SJSA1 (cell line): ENCODE measurements at regions not wholly inside any gene's neighbourhood (a gene's known extent, or its start where the extent isn't known, plus 50 kb on each side); places are given as distances from the start of the nearest gene placed in this dataset.
"Not testable (repeated sequence)": the region's sequence is repeated elsewhere in the genome, so short reads cannot be mapped to it uniquely, and the experiment has no call there.

ENCODE experiments used
- DNase-seq, 2 experiments: peaks; one replicate each; pipeline ENCODE4 v3.0.0-alpha.2; 2015 to 2020; ENCODE audit warnings: low spot score in 2 of 2, low read depth in 1 of 2
- H3K27ac ChIP-seq: fragments of 250-450 bp; sonication (Bioruptor Pico); 2 replicates; pipeline ENCODE4 v1.5.1; 2020; ENCODE audit warnings: mild to moderate bottlenecking, moderate library complexity
- H3K27me3 ChIP-seq: fragments of 250-450 bp; sonication (Bioruptor Pico); replicated peaks from 2 replicates; pipeline ENCODE4 v1.5.1; 2020; ENCODE audit warnings: mild to moderate bottlenecking, moderate library complexity
- H3K36me3 ChIP-seq: fragments of 250-450 bp; sonication (Bioruptor Pico); 2 replicates; pipeline ENCODE4 v1.5.1; 2020; ENCODE audit warnings: mild to moderate bottlenecking
- H3K4me1 ChIP-seq: fragments of 250-450 bp; sonication (Bioruptor Pico); replicated peaks from 2 replicates; pipeline ENCODE4 v1.6.1; 2021; ENCODE audit warnings: mild to moderate bottlenecking
- H3K4me3 ChIP-seq: fragments of 250-450 bp; sonication (Bioruptor Pico); 2 replicates; pipeline ENCODE4 v1.5.1; 2020; ENCODE audit warnings: mild to moderate bottlenecking
- H3K9me3 ChIP-seq: fragments of 250-450 bp; sonication (Bioruptor Pico); replicated peaks from 2 replicates; pipeline ENCODE4 v1.5.1; 2020; ENCODE audit warnings: mild to moderate bottlenecking

DNA sequence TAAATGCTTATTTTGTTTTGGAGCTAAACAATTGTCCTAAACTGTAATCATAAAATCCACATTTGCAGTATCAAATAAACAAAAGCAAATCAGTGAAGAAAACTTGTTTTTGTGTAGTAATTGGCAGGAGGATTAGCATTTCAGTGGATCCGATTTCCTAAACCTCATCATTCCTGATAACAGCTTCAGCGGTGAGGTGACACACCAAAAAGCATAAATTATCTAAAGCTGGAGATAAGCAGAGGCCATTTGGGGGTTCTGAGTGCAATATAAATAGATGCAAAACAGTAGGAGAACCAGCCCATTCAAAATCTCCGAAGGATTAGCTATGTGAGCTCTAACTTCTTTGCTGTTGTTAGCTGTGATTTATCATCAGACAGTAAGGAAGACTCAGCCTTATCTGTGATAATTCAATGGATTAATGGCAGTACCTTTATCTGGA is 235.8 kb downstream of the EPHA7 start:
- Histone ChIP-seq H3K4me3 (no peak overlapping the region), H3K9me3 (no peaks in the 10 kb centered on the region), H3K36me3 (no peaks in the 10 kb centered on the region), H3K4me1 (no peaks in the 10 kb centered on the region), H3K27me3 (no peaks in the 10 kb centered on the region), H3K27ac (no peak overlapping the region)
- DNase-seq = no peak

DNA sequence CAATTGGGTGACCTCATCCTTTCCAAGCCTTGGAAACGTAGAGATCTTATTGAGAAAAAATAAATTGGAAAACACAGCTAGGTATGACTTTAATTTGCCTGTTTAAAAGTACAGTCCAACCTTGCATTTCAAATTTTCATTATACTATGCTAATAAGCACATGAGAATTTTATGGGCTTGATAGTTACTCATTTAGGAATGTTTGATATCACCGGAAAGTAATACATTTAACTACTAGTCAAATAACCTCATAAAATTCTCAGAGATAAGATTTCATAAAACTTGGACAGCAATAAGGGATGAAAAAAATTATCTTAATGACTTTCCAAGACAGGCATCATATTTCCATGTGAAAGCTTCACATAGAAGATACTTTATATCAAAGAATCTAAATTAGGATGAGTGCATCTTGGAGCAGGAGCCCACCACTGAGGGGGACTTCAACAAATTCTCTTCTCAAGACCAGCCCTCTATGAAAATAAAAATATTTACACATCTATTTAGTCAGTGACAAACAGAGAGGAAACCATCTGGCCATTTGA is 236.3 kb downstream of the EPHA7 start:
- no peak for DNase-seq
- no peaks in the 10 kb centered on the region for H3K4me1 ChIP-seq
- no peaks in the 10 kb centered on the region for H3K27me3 ChIP-seq
- no peaks in the 10 kb centered on the region for H3K9me3 ChIP-seq
- H3K36me3 ChIP-seq = no peaks in the 10 kb centered on the region
- H3K27ac ChIP-seq = no peak overlapping the region
- no peak overlapping the region for H3K4me3 ChIP-seq

DNA sequence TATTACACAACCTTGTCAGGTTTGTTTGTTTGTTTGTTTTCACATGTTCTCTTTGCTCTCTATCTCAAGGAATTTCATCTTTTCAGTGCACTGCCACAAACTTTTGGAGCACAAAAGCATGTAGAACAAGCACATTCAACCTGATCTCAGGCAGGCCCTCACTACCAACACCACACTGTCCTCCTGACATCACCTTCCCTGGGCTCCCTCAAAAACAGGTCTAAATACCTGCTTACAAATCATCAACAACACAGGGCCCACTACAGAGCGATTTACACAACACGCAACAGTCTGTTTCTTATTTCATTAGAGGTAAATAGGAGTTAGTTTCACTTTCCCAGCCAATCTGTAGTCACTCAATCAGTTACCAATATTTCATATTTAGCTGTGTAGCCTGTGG is 241.4 kb downstream of the EPHA7 start:
- DNase-seq = no peak
- no peak overlapping the region for H3K4me3 ChIP-seq

GRCh38 chr6:93177438-93177837 is 241.9 kb downstream of the EPHA7 start:
- no peak overlapping the region for H3K4me3 ChIP-seq
- no peaks in the 10 kb centered on the region for H3K27me3 ChIP-seq
- H3K9me3 ChIP-seq = no peaks in the 10 kb centered on the region
- no peaks in the 10 kb centered on the region for H3K36me3 ChIP-seq
- H3K27ac ChIP-seq = no peak overlapping the region
- DNase-seq = no peak
- no peaks in the 10 kb centered on the region for H3K4me1 ChIP-seq

More for the DNA sequence above, 241.4 kb downstream of the EPHA7 start:
- Histone ChIP-seq H3K4me1 (no peaks in the 10 kb centered on the region), H3K27me3 (no peaks in the 10 kb centered on the region), H3K36me3 (no peaks in the 10 kb centered on the region), H3K9me3 (no peaks in the 10 kb centered on the region), H3K27ac (no peak overlapping the region)

- DNase-seq = no peak
- H3K4me1 ChIP-seq = no peaks in the 10 kb centered on the region
- H3K9me3 ChIP-seq = no peaks in the 10 kb centered on the region
- H3K27me3 ChIP-seq = no peaks in the 10 kb centered on the region
- H3K36me3 ChIP-seq = no peaks in the 10 kb centered on the region
- no peak overlapping the region for H3K27ac ChIP-seq
- H3K4me3 ChIP-seq = no peak overlapping the region
Measured at GRCh38 chr6:93176070-93176469, 243.3 kb downstream of the EPHA7 start.

- not testable (repeated sequence) for DNase-seq, H3K4me3 ChIP-seq, H3K27me3 ChIP-seq, H3K4me1 ChIP-seq, H3K36me3 ChIP-seq, H3K27ac ChIP-seq, H3K9me3 ChIP-seq
Measured at GRCh38 chr6:93173573-93173972, 245.8 kb downstream of the EPHA7 start.

GRCh38 chr6:93165850-93166430 is 253.4 kb downstream of the EPHA7 start:
- H3K27me3 ChIP-seq = no peaks in the 10 kb centered on the region
- no peak overlapping the region for H3K4me3 ChIP-seq
- H3K9me3 ChIP-seq = no peaks in the 10 kb centered on the region
- no peaks in the 10 kb centered on the region for H3K4me1 ChIP-seq
- no peak overlapping the region for H3K27ac ChIP-seq
- DNase-seq = no peak
- no peaks in the 10 kb centered on the region for H3K36me3 ChIP-seq

DNA sequence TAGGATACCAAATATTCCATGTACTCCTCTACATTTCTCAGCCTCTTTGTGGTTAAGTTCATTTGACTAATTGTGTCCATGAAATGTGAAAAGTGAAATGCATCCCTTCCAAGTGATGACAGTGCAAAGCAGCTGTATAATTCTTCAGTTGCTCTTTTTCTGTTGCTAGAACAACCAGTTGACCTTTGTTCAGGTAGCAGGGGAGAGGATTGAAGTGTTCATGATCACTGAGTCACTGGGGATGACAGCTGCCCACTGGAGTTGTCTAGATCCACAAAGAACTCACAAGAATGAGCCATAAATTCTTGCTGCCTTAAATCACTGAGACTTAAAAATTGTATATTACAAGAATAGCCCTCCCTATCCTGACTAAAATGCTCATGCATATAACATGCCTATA is 254.6 kb downstream of the EPHA7 start:
- Histone ChIP-seq H3K4me3 (no peak overlapping the region), H3K27me3 (no peaks in the 10 kb centered on the region), H3K9me3 (no peaks in the 10 kb centered on the region), H3K27ac (no peak overlapping the region), H3K4me1 (no peaks in the 10 kb centered on the region), H3K36me3 (no peaks in the 10 kb centered on the region)
- no peak for DNase-seq

DNA sequence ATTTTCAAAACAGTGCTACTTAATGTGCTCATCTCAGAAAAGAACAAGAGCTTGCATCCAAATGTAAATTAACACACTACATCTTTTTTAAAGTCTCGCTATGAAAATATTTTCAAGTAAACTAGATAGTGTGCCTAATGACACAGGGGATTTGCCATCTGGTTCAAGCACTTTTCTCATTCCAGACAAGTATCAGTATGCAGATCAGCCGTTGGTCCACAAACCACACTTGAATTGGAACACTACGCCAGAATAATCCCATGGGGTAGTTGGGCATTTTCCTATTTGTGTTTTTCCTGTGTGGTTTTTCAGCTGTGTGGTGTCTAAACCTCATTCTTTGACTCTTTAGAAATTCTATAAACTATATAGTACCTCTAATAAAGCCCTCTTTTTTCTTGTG is 256.2 kb downstream of the EPHA7 start:
- no peak for DNase-seq
- Histone ChIP-seq H3K36me3 (no peaks in the 10 kb centered on the region), H3K9me3 (no peaks in the 10 kb centered on the region), H3K27ac (no peak overlapping the region), H3K4me1 (no peaks in the 10 kb centered on the region), H3K4me3 (no peak overlapping the region), H3K27me3 (no peaks in the 10 kb centered on the region)

DNA sequence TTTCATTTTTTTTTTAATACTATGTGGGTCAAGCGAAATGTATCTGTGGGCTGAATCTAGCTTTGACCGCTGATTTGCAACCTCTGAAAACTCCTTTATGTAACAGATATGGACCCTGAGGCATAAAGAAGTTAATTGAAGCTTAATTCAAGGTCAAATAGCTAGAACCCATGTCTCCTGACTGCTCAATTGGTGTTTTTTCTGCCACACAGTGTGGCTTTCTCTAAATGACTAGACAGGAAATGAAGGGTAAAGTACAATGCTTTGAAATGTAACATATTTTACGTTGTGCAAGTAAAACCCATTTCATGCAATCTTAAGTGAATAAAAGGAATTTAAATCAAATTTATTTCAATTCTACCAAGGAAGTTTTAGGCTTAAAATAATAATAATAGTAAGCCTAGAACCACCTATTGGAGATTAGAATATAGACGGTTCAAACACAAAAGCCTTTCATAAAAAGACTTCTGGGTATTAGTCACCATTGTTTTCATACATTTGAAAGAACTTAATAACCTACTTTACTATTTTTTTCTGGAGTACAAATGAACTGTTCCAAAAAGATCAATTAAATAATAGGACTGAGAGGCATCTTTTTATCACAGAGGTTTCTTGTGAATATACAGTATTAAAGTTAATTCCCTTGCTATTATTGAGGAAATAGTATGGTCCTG is 279.8 kb downstream of the EPHA7 start:
- no peaks in the 10 kb centered on the region for H3K27me3 ChIP-seq
- DNase-seq = no peak
- no peaks in the 10 kb centered on the region for H3K4me1 ChIP-seq
- no peak overlapping the region for H3K4me3 ChIP-seq
- H3K36me3 ChIP-seq = no peaks in the 10 kb centered on the region
- H3K27ac ChIP-seq = no peak overlapping the region
- H3K9me3 ChIP-seq = no peaks in the 10 kb centered on the region; the same call in 1 of the 2 replicates

DNA sequence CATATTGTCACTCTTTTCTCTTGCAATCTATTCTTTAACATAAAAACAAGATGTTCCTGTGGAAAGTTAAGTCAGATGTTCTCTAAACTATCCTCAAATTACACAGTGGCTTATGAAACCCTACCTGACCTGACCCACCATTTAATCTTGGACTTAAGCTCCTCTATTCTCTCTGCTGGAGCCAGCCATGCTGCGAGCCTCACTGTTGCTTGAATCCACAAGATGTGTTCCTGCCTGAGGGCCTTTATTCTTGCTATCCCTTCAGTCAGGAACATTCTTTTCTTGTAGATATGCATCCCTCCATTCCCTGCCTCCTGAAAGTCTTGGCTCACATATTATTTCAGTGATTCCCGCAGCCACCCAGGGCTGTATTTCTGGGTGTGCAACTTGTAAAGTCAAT is 283.2 kb downstream of the EPHA7 start:
- H3K27me3 ChIP-seq = no peaks in the 10 kb centered on the region
- H3K4me3 ChIP-seq = no peak overlapping the region
- no peak overlapping the region for H3K27ac ChIP-seq
- H3K36me3 ChIP-seq = no peaks in the 10 kb centered on the region
- no peaks in the 10 kb centered on the region for H3K4me1 ChIP-seq
- no peak for DNase-seq
- no peaks in the 10 kb centered on the region; the same call in 1 of the 2 replicates for H3K9me3 ChIP-seq

GRCh38 chr6:93124006-93124632 is 295.2 kb downstream of the EPHA7 start:
- Histone ChIP-seq H3K27me3 (no peaks in the 10 kb centered on the region), H3K9me3 (no peaks in the 10 kb centered on the region), H3K4me1 (no peaks in the 10 kb centered on the region)

GRCh38 chr6:93123585-93123984 is 295.8 kb downstream of the EPHA7 start:
- Histone ChIP-seq H3K4me3 (no peak overlapping the region), H3K36me3 (no peaks in the 10 kb centered on the region), H3K4me1 (no peaks in the 10 kb centered on the region), H3K27ac (no peak overlapping the region), H3K9me3 (no peaks in the 10 kb centered on the region), H3K27me3 (no peaks in the 10 kb centered on the region)
- no peak for DNase-seq

More at GRCh38 chr6:93124006-93124632, 295.2 kb downstream of the EPHA7 start:
- H3K27ac ChIP-seq = no peak overlapping the region
- H3K36me3 ChIP-seq = no peaks in the 10 kb centered on the region
- no peak for DNase-seq
- no peak overlapping the region for H3K4me3 ChIP-seq

- Histone ChIP-seq H3K4me3 (no peak overlapping the region), H3K4me1 (no peaks in the 10 kb centered on the region), H3K36me3 (no peaks in the 10 kb centered on the region), H3K27ac (no peak overlapping the region), H3K27me3 (no peaks in the 10 kb centered on the region), H3K9me3 (no peaks in the 10 kb centered on the region)
- DNase-seq = no peak
Measured at GRCh38 chr6:93120154-93120742, 299.1 kb downstream of the EPHA7 start.
